Stimulated activated effector memory CD8-positive, alpha-beta T cell treated with anti-CD3 and anti-CD28 coated beads, Interleukin-12 subunit alpha, Interleukin-12 subunit beta, amount 100 ng/mL, for 72 hours (primary cell): ENCODE measurements at regions not wholly inside any gene's neighbourhood (a gene's known extent, or its start where the extent isn't known, plus 50 kb on each side); places are given as distances from the start of the nearest gene placed in this dataset.
"Not testable (repeated sequence)": the region's sequence is repeated elsewhere in the genome, so short reads cannot be mapped to it uniquely, and the experiment has no call there.

Experiments used
- ATAC-seq: fragments of 150-1000 bp; cut with Tn5 transposase; 2 replicates; pipeline ENCODE4 v1.10.0; 2021
- DNase-seq, 2 donors: peaks; one replicate each; pipeline ENCODE4 v3.0.0; 2021 to 2022; ENCODE audit warnings: low spot score in 2 of 2
- H3K27ac Mint-ChIP-seq: one replicate; pipeline ENCODE4 v1.8.0; 2022; ENCODE audit warnings: mild to moderate bottlenecking, mixed read lengths
- H3K36me3 Mint-ChIP-seq: one replicate; pipeline ENCODE4 v1.8.0; 2022; ENCODE audit warnings: mild to moderate bottlenecking, mixed read lengths
- H3K4me1 Mint-ChIP-seq: one replicate; pipeline ENCODE4 v1.8.0; 2022; ENCODE audit warnings: mixed read lengths
- H3K4me3 Mint-ChIP-seq: one replicate; pipeline ENCODE4 v1.8.0; 2022; ENCODE audit warnings: mild to moderate bottlenecking, mixed read lengths
- H3K9me3 Mint-ChIP-seq: one replicate; pipeline ENCODE4 v1.8.0; 2022; ENCODE audit warnings: mixed read lengths

DNA sequence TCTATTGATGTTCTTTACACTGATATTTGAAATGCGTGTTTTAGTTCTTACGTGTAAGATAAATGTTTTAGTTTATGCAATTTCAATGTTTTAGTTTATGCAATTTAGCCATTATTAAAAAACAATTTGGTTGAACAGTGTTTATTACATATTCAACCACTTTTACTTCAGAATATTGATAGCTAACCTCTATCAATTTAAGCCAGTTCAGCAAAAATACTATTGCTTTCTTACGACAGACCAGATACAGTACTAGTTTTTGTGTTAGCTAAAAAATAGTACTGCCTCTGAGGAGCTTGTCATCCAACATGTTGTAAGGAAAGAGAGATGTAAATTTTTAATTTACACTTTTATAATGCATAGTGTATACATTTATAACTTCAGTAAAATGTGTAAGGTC, 361.7 kb upstream of the FAT1 start:
- ATAC-seq (no peak), DNase-seq (no peak)
- peaks cover 8% of the 10 kb centered on the region for H3K9me3 Mint-ChIP-seq
- no peak overlapping the region for H3K4me3 Mint-ChIP-seq
- no peak overlapping the region for H3K27ac Mint-ChIP-seq
- H3K36me3 Mint-ChIP-seq, result no peaks in the 10 kb centered on the region
- H3K4me1 Mint-ChIP-seq, result no peaks in the 10 kb centered on the region

DNA sequence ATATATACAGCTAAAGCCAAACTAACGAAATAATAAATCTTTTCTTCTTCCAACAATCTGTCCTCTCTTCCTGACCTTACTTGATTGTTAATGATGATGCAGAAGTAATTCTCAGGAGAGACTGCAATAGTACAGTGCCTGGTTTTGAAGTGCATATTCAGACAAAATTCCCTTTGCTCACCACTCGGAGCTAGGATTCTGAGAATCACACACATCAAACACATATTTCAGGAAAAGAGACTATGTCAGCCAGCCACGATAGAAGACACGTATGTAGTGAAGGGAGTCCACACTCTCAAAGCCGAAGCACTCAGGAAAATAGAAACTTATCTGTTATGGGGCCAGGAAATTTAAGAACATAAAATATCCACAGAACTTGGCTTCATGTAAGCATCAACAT, 362.5 kb upstream of the FAT1 start:
- Mint-ChIP-seq H3K36me3 (no peaks in the 10 kb centered on the region), H3K4me1 (no peaks in the 10 kb centered on the region), H3K27ac (no peak overlapping the region), H3K4me3 (no peak overlapping the region), H3K9me3 (peaks cover 11% of the 10 kb centered on the region)
- ATAC-seq, result no peak
- no peak for DNase-seq

DNA sequence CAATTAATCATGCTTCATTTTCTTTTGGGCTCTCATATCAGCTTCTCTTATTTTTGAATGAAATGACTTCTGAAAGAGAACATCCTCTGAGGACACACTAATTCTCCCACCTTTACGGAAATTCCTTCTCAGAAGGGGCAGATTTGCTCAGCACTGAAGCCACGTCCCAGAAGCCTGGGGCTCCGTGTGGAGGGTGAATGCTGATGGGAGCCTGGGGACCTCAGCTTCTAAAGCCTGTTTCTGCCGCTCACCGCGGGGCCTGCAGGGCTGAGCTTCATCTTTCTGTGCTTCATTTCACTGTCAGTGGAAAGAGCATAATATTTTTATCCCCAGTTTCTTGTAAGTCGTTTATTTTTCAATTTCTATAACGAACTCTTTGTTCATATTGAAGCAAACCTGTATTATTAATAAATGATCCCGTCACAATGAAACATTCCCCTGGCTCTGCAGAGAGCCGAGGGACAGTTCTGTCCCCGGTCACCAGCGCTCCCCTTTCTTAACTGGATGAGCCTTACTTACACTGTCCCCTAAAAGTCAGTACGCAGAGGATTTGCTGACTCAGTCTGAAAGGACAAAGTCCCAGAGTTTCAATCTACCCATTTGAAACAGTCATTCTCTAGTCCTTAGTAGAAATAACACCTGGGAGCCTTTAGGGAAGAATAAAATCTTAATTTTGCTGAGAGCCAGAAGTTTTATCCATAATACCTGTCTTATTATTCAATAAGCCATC, 364.6 kb upstream of the FAT1 start:
- Mint-ChIP-seq H3K4me3 (no peak overlapping the region), H3K36me3 (no peaks in the 10 kb centered on the region), H3K4me1 (no peaks in the 10 kb centered on the region), H3K27ac (no peak overlapping the region), H3K9me3 (peaks cover 6% of the 10 kb centered on the region)
- DNase-seq (no peak), ATAC-seq (no peak)

GRCh38 chr4:187090401-187090800, 366.7 kb upstream of the FAT1 start:
- Mint-ChIP-seq H3K4me3 (no peak overlapping the region), H3K4me1 (no peaks in the 10 kb centered on the region), H3K27ac (no peak overlapping the region), H3K36me3 (no peaks in the 10 kb centered on the region), H3K9me3 (peaks cover 11% of the 10 kb centered on the region)
- ATAC-seq, result no peak
- no peak for DNase-seq

GRCh38 chr4:187090832-187091231, 367.2 kb upstream of the FAT1 start:
- not testable (repeated sequence) for DNase-seq, H3K27ac Mint-ChIP-seq, ATAC-seq, H3K36me3 Mint-ChIP-seq, H3K4me1 Mint-ChIP-seq, H3K4me3 Mint-ChIP-seq
- H3K9me3 Mint-ChIP-seq, result peaks cover 15% of the 10 kb centered on the region

- ATAC-seq, result no peak
- no peaks in the 10 kb centered on the region for H3K36me3 Mint-ChIP-seq
Measured at GRCh38 chr4:187094144-187094543, 370.5 kb upstream of the FAT1 start.

DNA sequence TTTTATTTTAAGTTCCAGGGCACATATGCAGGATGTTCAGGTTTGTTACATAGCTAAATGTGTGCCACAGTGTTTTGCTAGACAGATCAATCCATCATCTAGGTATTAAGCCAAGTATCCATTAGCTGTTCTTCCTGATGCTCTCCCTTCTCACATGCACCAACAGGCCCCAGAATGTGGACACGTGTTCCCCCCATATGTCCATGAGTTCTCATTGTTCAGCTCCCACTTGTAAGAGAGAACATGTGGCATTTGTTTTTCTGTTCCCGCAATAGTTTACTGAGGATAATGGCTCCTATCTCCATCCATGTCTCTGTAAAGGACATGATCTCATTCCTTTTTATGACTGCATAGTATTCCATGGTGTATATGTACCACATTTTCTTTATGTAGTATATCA, 374.8 kb upstream of the FAT1 start:
- Mint-ChIP-seq H3K27ac (no peak overlapping the region), H3K36me3 (no peaks in the 10 kb centered on the region), H3K4me3 (no peak overlapping the region), H3K9me3 (peaks cover 16% of the 10 kb centered on the region), H3K4me1 (no peaks in the 10 kb centered on the region)
- ATAC-seq (no peak), DNase-seq (no peak)

More at GRCh38 chr4:187094144-187094543, 370.5 kb upstream of the FAT1 start:
- Mint-ChIP-seq H3K4me1 (no peaks in the 10 kb centered on the region), H3K9me3 (peaks cover 15% of the 10 kb centered on the region), H3K4me3 (no peak overlapping the region), H3K27ac (no peak overlapping the region)
- no peak for DNase-seq

- no peak overlapping the region for H3K27ac Mint-ChIP-seq
- ATAC-seq (no peak), DNase-seq (no peak)
- no peaks in the 10 kb centered on the region for H3K4me1 Mint-ChIP-seq
- H3K9me3 Mint-ChIP-seq, result peaks cover 13% of the 10 kb centered on the region
- H3K4me3 Mint-ChIP-seq, result no peak overlapping the region
- no peaks in the 10 kb centered on the region for H3K36me3 Mint-ChIP-seq
Measured at GRCh38 chr4:187103351-187103750, 379.7 kb upstream of the FAT1 start.

- Mint-ChIP-seq H3K9me3 (peaks cover 18% of the 10 kb centered on the region), H3K27ac (no peak overlapping the region), H3K36me3 (no peaks in the 10 kb centered on the region), H3K4me3 (no peak overlapping the region), H3K4me1 (no peaks in the 10 kb centered on the region)
- ATAC-seq (no peak), DNase-seq (no peak)
Measured at GRCh38 chr4:187108845-187109244, 385.2 kb upstream of the FAT1 start.

GRCh38 chr4:187109636-187110035, 386.0 kb upstream of the FAT1 start:
- DNase-seq (no peak), ATAC-seq (no peak)
- H3K4me1 Mint-ChIP-seq, result no peaks in the 10 kb centered on the region
- H3K36me3 Mint-ChIP-seq, result no peaks in the 10 kb centered on the region
- H3K27ac Mint-ChIP-seq, result no peak overlapping the region
- H3K9me3 Mint-ChIP-seq, result peaks cover 18% of the 10 kb centered on the region
- no peak overlapping the region for H3K4me3 Mint-ChIP-seq

- H3K9me3 Mint-ChIP-seq, result peaks cover 7% of the 10 kb centered on the region
- no peak for ATAC-seq
- no peak overlapping the region for H3K4me3 Mint-ChIP-seq
- H3K27ac Mint-ChIP-seq, result no peak overlapping the region
- H3K36me3 Mint-ChIP-seq, result no peaks in the 10 kb centered on the region
- DNase-seq, result no peak
- no peaks in the 10 kb centered on the region for H3K4me1 Mint-ChIP-seq
Measured at GRCh38 chr4:187118166-187118565, 394.5 kb upstream of the FAT1 start.

- Mint-ChIP-seq H3K4me1 (no peaks in the 10 kb centered on the region), H3K9me3 (peaks cover 3% of the 10 kb centered on the region), H3K36me3 (no peaks in the 10 kb centered on the region), H3K4me3 (no peak overlapping the region), H3K27ac (no peak overlapping the region)
- ATAC-seq (no peak), DNase-seq (no peak)
Measured at GRCh38 chr4:187118602-187119120, 395.0 kb upstream of the FAT1 start.

- no peak overlapping the region for H3K4me3 Mint-ChIP-seq
- DNase-seq (no peak), ATAC-seq (no peak)
- H3K9me3 Mint-ChIP-seq, result peaks cover 3% of the 10 kb centered on the region
- H3K4me1 Mint-ChIP-seq, result no peaks in the 10 kb centered on the region
- H3K27ac Mint-ChIP-seq, result no peak overlapping the region
- H3K36me3 Mint-ChIP-seq, result no peaks in the 10 kb centered on the region
Measured at GRCh38 chr4:187124331-187124730, 400.7 kb upstream of the FAT1 start.

GRCh38 chr4:187125062-187125461, 401.4 kb upstream of the FAT1 start:
- Mint-ChIP-seq H3K4me3 (no peak overlapping the region), H3K36me3 (no peaks in the 10 kb centered on the region), H3K4me1 (no peaks in the 10 kb centered on the region), H3K9me3 (peaks cover 6% of the 10 kb centered on the region), H3K27ac (no peak overlapping the region)
- no peak for ATAC-seq
- DNase-seq, result no peak

DNA sequence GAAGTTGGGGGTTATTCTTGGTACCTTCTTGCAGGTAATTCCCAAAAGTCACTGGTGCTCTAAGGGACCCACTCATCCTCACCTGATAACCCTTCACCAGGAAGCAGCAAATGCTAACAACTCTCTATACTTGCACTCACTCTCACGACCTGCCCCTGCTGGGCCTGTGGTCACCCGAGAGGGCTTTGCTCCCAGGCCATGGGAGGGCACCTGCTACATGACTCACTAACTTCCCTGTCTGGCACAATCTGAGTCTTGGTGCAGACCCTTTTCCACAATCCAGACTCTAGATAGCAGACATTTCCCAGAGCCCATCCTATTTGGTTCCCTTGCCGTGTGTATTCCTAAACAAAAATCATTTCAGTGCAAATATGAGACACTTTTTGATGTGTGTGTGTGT, 403.8 kb upstream of the FAT1 start:
- Mint-ChIP-seq H3K36me3 (no peaks in the 10 kb centered on the region), H3K4me3 (no peak overlapping the region), H3K9me3 (peaks cover 3% of the 10 kb centered on the region), H3K27ac (no peak overlapping the region), H3K4me1 (no peaks in the 10 kb centered on the region)
- DNase-seq (no peak), ATAC-seq (no peak)

DNA sequence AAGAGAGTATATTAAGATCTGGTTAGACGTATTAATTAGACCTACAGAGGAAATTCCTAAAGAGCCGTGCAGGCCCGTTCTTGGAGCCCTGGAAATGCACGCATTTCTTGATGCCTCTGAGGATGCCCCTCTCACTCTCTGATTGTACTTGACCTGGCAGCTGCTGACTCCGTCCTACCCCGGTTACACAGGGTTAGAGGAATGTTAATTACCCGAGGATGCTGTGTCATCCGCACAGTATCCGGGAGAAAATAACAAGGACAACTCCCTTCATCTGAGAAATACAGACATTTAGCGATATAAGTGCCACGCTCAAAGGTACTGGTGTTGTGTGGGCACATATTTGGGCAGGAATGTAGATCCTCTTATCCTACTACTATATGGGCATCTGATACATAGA, 404.6 kb upstream of the FAT1 start:
- Mint-ChIP-seq H3K4me1 (no peaks in the 10 kb centered on the region), H3K4me3 (no peak overlapping the region), H3K27ac (no peak overlapping the region), H3K9me3 (peaks cover 3% of the 10 kb centered on the region), H3K36me3 (no peaks in the 10 kb centered on the region)
- no peak for DNase-seq
- no peak for ATAC-seq
